H9 (cell line): ENCODE measurements at regions not wholly inside any gene's neighbourhood (a gene's known extent, or its start where the extent isn't known, plus 50 kb on each side); places are given as distances from the start of the nearest gene placed in this dataset.

Source experiments
- DNase-seq: peaks from one replicate; pipeline ENCODE4 v3.0.0-alpha.2; 2017
- H2AFZ ChIP-seq: one replicate; pipeline ENCODE4 v1.6.1; 2013; ENCODE audit warnings: mild to moderate bottlenecking, low read length, control low read depth, moderate library complexity
- H2AK5ac ChIP-seq: 2 replicates; pipeline ENCODE4 v1.6.1; 2013; ENCODE audit warnings: low read length, control low read depth, mixed read lengths; ENCODE audit not compliant: insufficient read length
- H2BK120ac ChIP-seq: one replicate; pipeline ENCODE4 v1.6.1; 2013; ENCODE audit warnings: low read depth, mild to moderate bottlenecking, low read length, control low read depth, inconsistent platforms; ENCODE audit not compliant: poor library complexity, severe bottlenecking
- H2BK12ac ChIP-seq: 2 replicates; pipeline ENCODE4 v1.6.1; 2013; ENCODE audit warnings: low read length, control low read depth, mixed read lengths, low read depth; ENCODE audit not compliant: insufficient read length
- H2BK15ac ChIP-seq: 2 replicates; pipeline ENCODE4 v1.6.1; 2013; ENCODE audit warnings: low read depth, low read length, control low read depth
- H2BK20ac ChIP-seq: one replicate; pipeline ENCODE4 v1.6.1; 2013; ENCODE audit warnings: low read depth, mild to moderate bottlenecking, low read length, control low read depth, inconsistent platforms; ENCODE audit not compliant: poor library complexity, severe bottlenecking
- H2BK5ac ChIP-seq: 2 replicates; pipeline ENCODE4 v1.6.1; 2013; ENCODE audit warnings: low read length, control low read depth, mixed read lengths; ENCODE audit not compliant: insufficient read length
- H3K14ac ChIP-seq: 2 replicates; pipeline ENCODE4 v1.6.1; 2013; ENCODE audit warnings: low read length, control low read depth; ENCODE audit not compliant: insufficient read depth
- H3K18ac ChIP-seq: 2 replicates; pipeline ENCODE4 v1.6.1; 2013; ENCODE audit warnings: low read depth, mild to moderate bottlenecking, mixed read lengths, low read length, control low read depth; ENCODE audit not compliant: insufficient read length
- H3K23ac ChIP-seq: 2 replicates; pipeline ENCODE4 v1.6.1; 2013; ENCODE audit warnings: low read length, control low read depth, mixed read lengths, low read depth; ENCODE audit not compliant: insufficient read length
- H3K23me2 ChIP-seq: 2 replicates; pipeline ENCODE4 v1.6.1; 2013; ENCODE audit warnings: low read depth, mild to moderate bottlenecking, mixed read lengths, low read length, control low read depth; ENCODE audit not compliant: insufficient read length, poor library complexity, severe bottlenecking
- H3K27ac ChIP-seq: 2 replicates; pipeline ENCODE4 v1.5.1; 2013; ENCODE audit warnings: low read length, control low read depth, mixed read lengths, low read depth; ENCODE audit not compliant: insufficient read length
- H3K27me3 ChIP-seq: 2 replicates; pipeline ENCODE4 v1.6.1; 2013; ENCODE audit warnings: low read length, control low read depth, inconsistent platforms; ENCODE audit not compliant: insufficient read depth
- H3K4ac ChIP-seq: 2 replicates; pipeline ENCODE4 v1.6.1; 2013; ENCODE audit warnings: low read depth, mild to moderate bottlenecking, control low read depth, inconsistent platforms, low read length, moderate library complexity
- H3K4me1 ChIP-seq: 2 replicates; pipeline ENCODE4 v1.6.1; 2013; ENCODE audit warnings: low read length, control low read depth, inconsistent platforms; ENCODE audit not compliant: insufficient read depth
- H3K4me2 ChIP-seq: 2 replicates; pipeline ENCODE4 v1.6.1; 2013; ENCODE audit warnings: low read length, control low read depth, mixed read lengths; ENCODE audit not compliant: insufficient read length, insufficient read depth
- H3K56ac ChIP-seq: 2 replicates; pipeline ENCODE4 v1.6.1; 2013; ENCODE audit warnings: low read depth, mild to moderate bottlenecking, mixed read lengths, low read length, control low read depth; ENCODE audit not compliant: insufficient read length
- H3K79me1 ChIP-seq: 2 replicates; pipeline ENCODE4 v1.6.1; 2013; ENCODE audit warnings: low read depth, mild to moderate bottlenecking, moderate library complexity, low read length, control low read depth, inconsistent platforms; ENCODE audit not compliant: insufficient read depth, poor library complexity, severe bottlenecking
- H3K79me2 ChIP-seq: 2 replicates; pipeline ENCODE4 v1.6.1; 2013; ENCODE audit warnings: low read length, control low read depth, inconsistent platforms; ENCODE audit not compliant: insufficient read depth
- H3K9ac ChIP-seq: 2 replicates; pipeline ENCODE4 v1.6.1; 2013; ENCODE audit warnings: low read length, control low read depth, mixed read lengths; ENCODE audit not compliant: insufficient read length; ENCODE audit errors: extremely low read depth
- H3K9me3 ChIP-seq: one replicate; pipeline ENCODE4 v1.6.1; 2013; ENCODE audit warnings: low read depth, low read length, inconsistent platforms; ENCODE audit not compliant: control insufficient read depth
- H3T11ph ChIP-seq: one replicate; pipeline ENCODE4 v1.6.1; 2013; ENCODE audit warnings: mild to moderate bottlenecking, low read length, control low read depth, inconsistent platforms
- H4K20me1 ChIP-seq: one replicate; pipeline ENCODE4 v1.6.1; 2013; ENCODE audit not compliant: control insufficient read depth, insufficient read length, insufficient read depth
- H4K5ac ChIP-seq: 2 replicates; pipeline ENCODE4 v1.6.1; 2013; ENCODE audit warnings: low read depth, mild to moderate bottlenecking, mixed read lengths, low read length, control low read depth; ENCODE audit not compliant: insufficient read length
- H4K8ac ChIP-seq: replicated peaks from 2 replicates; pipeline ENCODE4 v1.6.1; 2013; ENCODE audit warnings: low read length, control low read depth, mixed read lengths, low read depth; ENCODE audit not compliant: insufficient read length
- H4K91ac ChIP-seq: 2 replicates; pipeline ENCODE4 v1.6.1; 2013; ENCODE audit warnings: low read depth, mild to moderate bottlenecking, moderate library complexity, mixed read lengths, low read length, control low read depth; ENCODE audit not compliant: insufficient read length
- H3K27ac Mint-ChIP-seq, 3 experiments: 2 replicates in 2 of 3; 3 replicates in 1 of 3; pipeline ENCODE4 v1.8.0; 2020 to 2021; ENCODE audit warnings: mixed read lengths in 3 of 3, mild to moderate bottlenecking in 1 of 3, moderate library complexity in 1 of 3
- H3K27me3 Mint-ChIP-seq: 2 replicates; pipeline ENCODE4 v1.8.0; 2021; ENCODE audit warnings: low read depth, mild to moderate bottlenecking, moderate library complexity, mixed read lengths
- H3K36me3 Mint-ChIP-seq, 3 experiments: 2 replicates in 2 of 3; 3 replicates in 1 of 3; pipeline ENCODE4 v1.8.0; 2020 to 2021; ENCODE audit warnings: low read depth in 3 of 3, mixed read lengths in 3 of 3; ENCODE audit not compliant: insufficient read depth in 1 of 3
- H3K4me1 Mint-ChIP-seq, 2 experiments: 2 replicates each; pipeline ENCODE4 v1.8.0; 2020; ENCODE audit warnings: mixed read lengths in 2 of 2
- H3K4me3 Mint-ChIP-seq, 2 experiments: 2 replicates in 1 of 2; 3 replicates in 1 of 2; pipeline ENCODE4 v1.8.0; 2020 to 2021; ENCODE audit warnings: mild to moderate bottlenecking in 2 of 2, mixed read lengths in 2 of 2, moderate library complexity in 1 of 2
- H3K9me3 Mint-ChIP-seq, 2 experiments: 2 replicates in 1 of 2; 3 replicates in 1 of 2; pipeline ENCODE4 v1.8.0; 2020; ENCODE audit warnings: mild to moderate bottlenecking in 2 of 2, mixed read lengths in 2 of 2, moderate library complexity in 1 of 2
- CTCF ChIP-seq: fragments of 200-600 bp; sonication (generic); conservative IDR thresholded peaks from 3 replicates; pipeline ENCODE4 v1.8.0; 2021; ENCODE audit warnings: antibody characterized with exemption, mild to moderate bottlenecking
- WGBS: extraction: QIAGEN DNeasy Blood & Tissue Kit; methylation state at CpG from one replicate; pipeline ENCODE4 v1.1.7; 2013; ENCODE audit warnings: missing lambda C conversion rate, low lambda C conversion rate, mixed read lengths; ENCODE audit not compliant: insufficient read length; ENCODE audit errors: extremely low coverage; 5-methylcytosine and 5-hydroxymethylcytosine counted together

DNA sequence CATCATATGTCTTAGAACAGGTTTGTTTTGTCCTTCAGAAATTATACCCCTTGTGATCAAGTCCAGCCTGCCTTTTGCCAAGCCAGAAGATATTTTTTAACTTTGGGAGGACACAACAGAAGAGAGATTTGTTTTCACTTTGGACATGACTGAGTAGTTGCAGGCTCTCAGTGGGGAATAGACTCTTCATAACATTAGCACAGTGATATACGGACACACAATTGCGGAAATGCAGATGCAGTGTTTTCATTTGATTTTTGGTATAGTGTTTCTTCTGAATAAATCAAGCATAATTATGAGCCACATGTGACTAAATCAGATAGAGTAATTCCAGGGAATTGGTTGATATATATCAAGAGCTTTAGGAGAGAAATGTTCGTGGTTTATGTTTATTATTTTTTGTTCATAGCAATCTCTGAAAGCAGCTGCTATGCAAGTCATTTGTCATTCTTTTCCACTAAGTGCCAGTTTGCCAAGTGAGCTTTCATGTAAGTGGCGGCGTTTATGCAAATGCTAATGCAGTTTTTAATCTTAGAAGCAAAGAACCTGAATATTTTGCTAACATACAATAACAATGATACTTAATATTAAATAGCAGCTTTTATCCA is 69.6 kb upstream of the HDAC9 start:
- H3K9me3 Mint-ChIP-seq: no peaks in the 10 kb centered on the region
- no CpG with 5 or more reads among the region's 5 CpGs for WGBS
- Histone ChIP-seq H3K18ac (no peak overlapping the region), H2BK120ac (no peak overlapping the region), H4K20me1 (no peaks in the 10 kb centered on the region), H3K14ac (no peak overlapping the region), H2BK20ac (no peak overlapping the region), H3K4ac (no peak overlapping the region), H3K27me3 (no peaks in the 10 kb centered on the region), H3K23me2 (no peaks in the 10 kb centered on the region), H2AK5ac (no peak overlapping the region), H4K5ac (no peak overlapping the region), H3K9me3 (no peaks in the 10 kb centered on the region), H4K91ac (no peak overlapping the region), H3K4me2 (no peak overlapping the region), H2BK15ac (no peak overlapping the region), H2BK5ac (no peak overlapping the region), H3K9ac (no peak overlapping the region), H3K79me2 (no peaks in the 10 kb centered on the region), H3T11ph (no peak overlapping the region), H3K23ac (no peak overlapping the region), H2AFZ (no peak overlapping the region), H3K27ac (no peak overlapping the region), H3K56ac (no peak overlapping the region), H3K79me1 (no peaks in the 10 kb centered on the region), H4K8ac (no peak overlapping the region), H3K4me1 (no peaks in the 10 kb centered on the region), H2BK12ac (no peak overlapping the region)
- H3K36me3 Mint-ChIP-seq: no peaks in the 10 kb centered on the region
- no peak for TF ChIP-seq CTCF
- no peak overlapping the region for H3K27ac Mint-ChIP-seq
- no peak overlapping the region for H3K4me3 Mint-ChIP-seq
- peaks cover 25 to 29% of the 10 kb centered on the region in 2 experiments for H3K4me1 Mint-ChIP-seq
- no peaks in the 10 kb centered on the region for H3K27me3 Mint-ChIP-seq
- no peak for DNase-seq
